GM20000 (cell line): ENCODE measurements at regions not wholly inside any gene's neighbourhood (a gene's known extent, or its start where the extent isn't known, plus 50 kb on each side); places are given as distances from the start of the nearest gene placed in this dataset.

ENCODE experiments used
- DNase-seq: peaks from one replicate; pipeline ENCODE4 v3.0.0; 2012; ENCODE audit warnings: low spot score
- CTCF ChIP-seq: IDR thresholded peaks from 2 replicates; pipeline ENCODE4 v1.5.1; 2012; ENCODE audit warnings: mild to moderate bottlenecking, control low read depth; ENCODE audit errors: extremely low read depth, missing control alignments

DNA sequence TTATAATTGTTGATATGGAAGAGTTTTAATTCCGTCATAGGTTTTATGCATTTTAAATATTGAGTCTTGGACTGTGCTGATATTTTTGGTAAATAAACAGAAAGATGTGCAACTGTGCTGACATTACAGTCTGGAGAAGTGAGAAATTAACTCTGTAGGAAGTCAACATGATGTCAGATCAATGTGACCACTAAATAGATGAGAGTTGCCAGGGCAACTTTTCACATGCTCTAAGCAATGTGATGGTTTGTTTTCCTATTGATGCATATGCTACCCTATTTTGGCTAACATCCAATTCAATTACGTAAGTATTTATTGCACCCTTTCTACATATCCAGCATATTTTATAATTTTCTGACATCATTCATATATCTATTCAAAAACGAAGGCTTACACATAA, 1109.3 kb downstream of the TSN start:
- DNase-seq, result no peak
- no peak for TF ChIP-seq CTCF

GRCh38 chr2:122866095-122866494, 1110.6 kb downstream of the TSN start:
- no peak for DNase-seq
- TF ChIP-seq CTCF, result no peak

GRCh38 chr2:122867941-122868340, 1112.5 kb downstream of the TSN start:
- DNase-seq, result no peak
- TF ChIP-seq CTCF, result no peak

DNA sequence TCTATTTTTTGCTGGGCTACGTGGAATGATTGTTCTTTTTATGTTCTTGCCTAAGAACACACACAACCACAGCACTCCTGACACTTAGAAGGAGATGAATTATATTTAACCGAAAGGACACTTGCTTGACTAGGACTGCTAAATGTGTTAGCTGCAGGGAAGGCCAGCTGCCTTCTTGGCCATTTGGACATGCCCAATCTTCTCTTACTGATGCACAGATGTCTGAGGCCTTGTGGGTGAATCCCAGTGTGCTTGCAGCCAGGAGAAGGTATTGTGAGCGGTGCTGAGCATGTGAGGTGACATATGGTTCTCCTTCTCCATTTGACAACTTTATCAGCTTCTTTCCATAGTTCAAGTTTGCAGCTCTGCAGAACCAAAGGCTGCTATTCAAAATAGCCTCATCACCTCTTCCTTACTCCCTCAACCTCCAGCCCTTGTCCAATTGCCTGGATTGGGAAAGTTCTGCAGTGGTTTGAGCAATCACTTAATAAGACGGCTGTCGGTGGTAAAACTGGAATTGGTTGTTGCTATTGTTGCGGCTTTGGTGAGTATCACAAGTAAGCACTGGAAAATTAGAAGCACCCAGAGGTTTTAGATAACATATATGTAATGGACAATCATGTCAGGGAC, 1113.3 kb downstream of the TSN start:
- no peak for TF ChIP-seq CTCF
- no peak for DNase-seq

GRCh38 chr2:122873951-122874350, 1118.5 kb downstream of the TSN start:
- DNase-seq, result no peak
- TF ChIP-seq CTCF, result no peak

GRCh38 chr2:122875091-122875865, 1119.8 kb downstream of the TSN start:
- TF ChIP-seq CTCF, result no peak
- DNase-seq, result no peak

GRCh38 chr2:122883849-122884248, 1128.4 kb downstream of the TSN start:
- no peak for TF ChIP-seq CTCF
- DNase-seq, result no peak
